DND-41 (cell line): ENCODE measurements at regions not wholly inside any gene's neighbourhood (a gene's known extent, or its start where the extent isn't known, plus 50 kb on each side); places are given as distances from the start of the nearest gene placed in this dataset.

Experiments
- ATAC-seq: fragments of 200-7000 bp; cut with Tn5 transposase; 3 replicates; pipeline ENCODE4 v1.9.1; 2021; ENCODE audit warnings: low read depth; ENCODE audit not compliant: insufficient read depth
- DNase-seq: peaks from one replicate; pipeline ENCODE4 v3.0.0-alpha.2; 2020
- H2AFZ ChIP-seq: 2 replicates; pipeline ENCODE4 v1.6.0; 2012; ENCODE audit warnings: low read depth, low read length
- H3K27ac ChIP-seq: 2 replicates; pipeline ENCODE4 v1.5.1; 2012; ENCODE audit warnings: low read length, inconsistent platforms
- H3K27me3 ChIP-seq: fragments of 200-600 bp; sonication (generic); 2 replicates; pipeline ENCODE4 v1.6.0; 2012; ENCODE audit warnings: low read length, mild to moderate bottlenecking, inconsistent platforms; ENCODE audit not compliant: insufficient read depth, poor library complexity
- H3K36me3 ChIP-seq: 2 replicates; pipeline ENCODE4 v1.5.1; 2012; ENCODE audit warnings: low read length, inconsistent platforms; ENCODE audit not compliant: insufficient read depth
- H3K4me1 ChIP-seq: 2 replicates; pipeline ENCODE4 v1.5.1; 2012; ENCODE audit warnings: mild to moderate bottlenecking, low read length; ENCODE audit not compliant: insufficient read depth
- H3K4me2 ChIP-seq: 2 replicates; pipeline ENCODE4 v1.6.0; 2012; ENCODE audit warnings: mild to moderate bottlenecking, moderate library complexity, low read length, inconsistent platforms; ENCODE audit not compliant: insufficient read depth
- H3K4me3 ChIP-seq, 2 experiments: fragments of 200-600 bp in 1 of 2; shearing (Covaris generic) in 1 of 2; 2 replicates each; pipeline ENCODE4 v1.5.1; 2012 to 2016; ENCODE audit warnings: inconsistent platforms in 2 of 2, low read length in 2 of 2, mild to moderate bottlenecking in 2 of 2, low read depth in 1 of 2, moderate library complexity in 1 of 2
- H3K79me2 ChIP-seq: 2 replicates; pipeline ENCODE4 v1.6.0; 2012; ENCODE audit warnings: low read length, inconsistent platforms; ENCODE audit not compliant: insufficient read depth
- H3K9ac ChIP-seq: 2 replicates; pipeline ENCODE4 v1.6.0; 2012; ENCODE audit warnings: low read depth, mild to moderate bottlenecking, inconsistent platforms, low read length, moderate library complexity
- H3K9me3 ChIP-seq: 2 replicates; pipeline ENCODE4 v1.5.1; 2012; ENCODE audit warnings: low read length, moderate library complexity, mild to moderate bottlenecking, inconsistent platforms; ENCODE audit not compliant: insufficient read depth, severe bottlenecking
- H4K20me1 ChIP-seq: 2 replicates; pipeline ENCODE4 v1.6.0; 2012; ENCODE audit warnings: low read length; ENCODE audit not compliant: insufficient read depth
- EZH2 ChIP-seq: IDR thresholded peaks from 3 replicates; pipeline ENCODE4 v1.6.1; 2012; ENCODE audit warnings: borderline replicate concordance, low read depth, mild to moderate bottlenecking, moderate library complexity, low read length, inconsistent platforms; ENCODE audit not compliant: severe bottlenecking
- TF ChIP-seq, protein P1 (sequence below): IDR thresholded peaks from 2 replicates; pipeline ENCODE4 v1.5.1; 2012; ENCODE audit warnings: borderline replicate concordance, low read length, moderate library complexity, mild to moderate bottlenecking; ENCODE audit not compliant: poor library complexity, severe bottlenecking; ENCODE audit errors: extremely low read depth

DNA sequence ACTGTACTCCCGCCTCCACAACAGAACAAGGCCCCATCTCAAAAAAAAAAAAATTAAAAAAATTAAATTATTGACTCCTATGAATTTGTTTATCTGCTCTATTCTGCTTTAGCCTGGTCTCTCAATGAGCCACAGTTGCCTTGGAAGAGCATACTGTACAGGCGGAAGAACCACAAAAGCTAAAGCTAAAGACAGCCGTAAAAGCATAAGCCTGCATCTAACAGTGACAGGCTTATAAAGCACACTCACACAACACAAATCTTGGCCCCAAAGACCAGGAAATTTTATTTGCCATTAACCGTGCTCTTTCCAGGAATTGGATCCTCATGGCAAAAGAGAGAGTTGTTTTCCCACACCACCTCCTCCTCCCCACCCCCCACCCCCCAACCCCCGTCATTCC lies 53.5 kb upstream of the KLF3 start:
- Histone ChIP-seq H2AFZ (no peak overlapping the region), H3K27ac (no peak overlapping the region), H3K9ac (no peak overlapping the region), H3K36me3 (no peaks in the 10 kb centered on the region), H3K4me3 (no peak overlapping the region), H3K79me2 (no peaks in the 10 kb centered on the region), H3K4me1 (no peaks in the 10 kb centered on the region), H3K9me3 (no peaks in the 10 kb centered on the region), H3K27me3 (no peaks in the 10 kb centered on the region), H4K20me1 (no peaks in the 10 kb centered on the region), H3K4me2 (no peak overlapping the region)
- DNase-seq (no peak), ATAC-seq (no peak)
- no peak for TF ChIP-seq EZH2
- TF ChIP-seq, protein P1, sequence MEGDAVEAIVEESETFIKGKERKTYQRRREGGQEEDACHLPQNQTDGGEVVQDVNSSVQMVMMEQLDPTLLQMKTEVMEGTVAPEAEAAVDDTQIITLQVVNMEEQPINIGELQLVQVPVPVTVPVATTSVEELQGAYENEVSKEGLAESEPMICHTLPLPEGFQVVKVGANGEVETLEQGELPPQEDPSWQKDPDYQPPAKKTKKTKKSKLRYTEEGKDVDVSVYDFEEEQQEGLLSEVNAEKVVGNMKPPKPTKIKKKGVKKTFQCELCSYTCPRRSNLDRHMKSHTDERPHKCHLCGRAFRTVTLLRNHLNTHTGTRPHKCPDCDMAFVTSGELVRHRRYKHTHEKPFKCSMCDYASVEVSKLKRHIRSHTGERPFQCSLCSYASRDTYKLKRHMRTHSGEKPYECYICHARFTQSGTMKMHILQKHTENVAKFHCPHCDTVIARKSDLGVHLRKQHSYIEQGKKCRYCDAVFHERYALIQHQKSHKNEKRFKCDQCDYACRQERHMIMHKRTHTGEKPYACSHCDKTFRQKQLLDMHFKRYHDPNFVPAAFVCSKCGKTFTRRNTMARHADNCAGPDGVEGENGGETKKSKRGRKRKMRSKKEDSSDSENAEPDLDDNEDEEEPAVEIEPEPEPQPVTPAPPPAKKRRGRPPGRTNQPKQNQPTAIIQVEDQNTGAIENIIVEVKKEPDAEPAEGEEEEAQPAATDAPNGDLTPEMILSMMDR = no peak

DNA sequence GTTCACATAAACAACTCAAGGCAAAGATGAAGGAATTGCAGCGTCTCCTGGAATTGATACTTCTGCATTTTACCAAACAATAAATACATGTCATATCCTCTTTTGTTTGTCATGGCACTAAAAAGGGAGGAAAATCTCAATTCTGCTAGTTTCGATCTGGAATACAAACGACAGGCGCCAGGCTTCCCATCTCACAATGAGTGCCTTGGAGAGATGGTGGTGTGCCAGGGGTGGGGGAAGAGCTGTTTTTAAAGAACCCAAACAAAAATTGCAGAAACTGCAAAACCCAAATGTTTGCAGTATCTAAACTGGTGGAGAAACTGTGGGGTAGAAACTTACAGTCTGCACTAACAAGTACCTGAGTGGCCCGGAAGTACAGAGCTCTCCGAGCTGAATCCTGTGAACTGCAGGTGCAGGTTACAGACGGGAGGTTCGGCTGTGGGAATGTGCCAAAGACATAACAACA lies 53.0 kb upstream of the KLF3 start:
- Histone ChIP-seq H3K9ac (no peak overlapping the region), H3K9me3 (no peaks in the 10 kb centered on the region), H3K4me3 (no peak overlapping the region), H2AFZ (no peak overlapping the region), H3K4me2 (no peak overlapping the region), H3K4me1 (no peaks in the 10 kb centered on the region), H3K79me2 (no peaks in the 10 kb centered on the region), H3K27ac (no peak overlapping the region), H4K20me1 (no peaks in the 10 kb centered on the region), H3K27me3 (no peaks in the 10 kb centered on the region), H3K36me3 (no peaks in the 10 kb centered on the region)
- no peak for ATAC-seq
- TF ChIP-seq, protein P1 = no peak
- TF ChIP-seq EZH2 = no peak
- DNase-seq = no peak

DNA sequence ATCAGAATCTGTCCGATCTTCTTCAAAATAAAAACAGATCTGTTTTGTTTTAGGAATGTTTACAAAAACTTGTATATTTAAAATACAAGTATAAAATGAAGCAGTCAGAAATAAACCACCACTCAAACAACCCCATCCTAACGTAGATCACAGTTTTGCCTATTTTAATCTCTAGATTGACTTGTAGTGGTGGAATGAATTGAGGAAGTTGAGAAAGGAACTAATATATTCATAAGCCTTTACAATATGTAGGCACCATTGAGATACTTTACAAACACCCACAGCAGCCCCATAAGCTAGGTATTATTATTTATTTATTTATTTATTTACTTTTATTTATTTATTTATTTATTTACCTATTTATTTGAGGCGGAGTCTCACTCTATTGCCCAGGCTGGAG lies 52.3 kb upstream of the KLF3 start:
- Histone ChIP-seq H3K36me3 (no peaks in the 10 kb centered on the region), H3K4me1 (no peaks in the 10 kb centered on the region), H2AFZ (no peak overlapping the region), H3K4me2 (no peak overlapping the region), H3K27ac (no peak overlapping the region), H3K79me2 (no peaks in the 10 kb centered on the region), H3K4me3 (no peak overlapping the region), H3K9ac (no peak overlapping the region), H3K9me3 (no peaks in the 10 kb centered on the region), H3K27me3 (no peaks in the 10 kb centered on the region), H4K20me1 (no peaks in the 10 kb centered on the region)
- no peak for ATAC-seq
- TF ChIP-seq, protein P1 = no peak
- TF ChIP-seq EZH2 = no peak
- DNase-seq = no peak
